Femur (tissue), 1 donor: ENCODE measurements at regions not wholly inside any gene's neighbourhood (a gene's known extent, or its start where the extent isn't known, plus 50 kb on each side); places are given as distances from the start of the nearest gene placed in this dataset.
"Not testable (repeated sequence)": the region's sequence is repeated elsewhere in the genome, so short reads cannot be mapped to it uniquely, and the experiment has no call there.

Experiments used
- DNase-seq: peaks from one replicate; pipeline ENCODE4 v3.0.0-alpha.2; 2017

DNA sequence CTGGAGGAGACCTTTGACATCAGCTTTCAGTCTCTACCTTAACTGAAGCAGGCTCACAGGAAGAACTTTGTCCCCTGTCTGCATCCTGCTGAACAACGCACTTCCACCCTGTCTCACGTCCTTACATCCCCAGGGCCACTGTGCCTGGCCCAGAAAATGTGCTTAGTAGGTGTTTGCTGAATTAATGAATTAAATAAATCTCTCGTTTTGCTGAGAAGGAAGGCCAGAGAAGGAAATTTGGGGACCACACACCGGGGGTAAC is 54.3 kb upstream of the CREB3L1 start:
- no peak for DNase-seq

DNA sequence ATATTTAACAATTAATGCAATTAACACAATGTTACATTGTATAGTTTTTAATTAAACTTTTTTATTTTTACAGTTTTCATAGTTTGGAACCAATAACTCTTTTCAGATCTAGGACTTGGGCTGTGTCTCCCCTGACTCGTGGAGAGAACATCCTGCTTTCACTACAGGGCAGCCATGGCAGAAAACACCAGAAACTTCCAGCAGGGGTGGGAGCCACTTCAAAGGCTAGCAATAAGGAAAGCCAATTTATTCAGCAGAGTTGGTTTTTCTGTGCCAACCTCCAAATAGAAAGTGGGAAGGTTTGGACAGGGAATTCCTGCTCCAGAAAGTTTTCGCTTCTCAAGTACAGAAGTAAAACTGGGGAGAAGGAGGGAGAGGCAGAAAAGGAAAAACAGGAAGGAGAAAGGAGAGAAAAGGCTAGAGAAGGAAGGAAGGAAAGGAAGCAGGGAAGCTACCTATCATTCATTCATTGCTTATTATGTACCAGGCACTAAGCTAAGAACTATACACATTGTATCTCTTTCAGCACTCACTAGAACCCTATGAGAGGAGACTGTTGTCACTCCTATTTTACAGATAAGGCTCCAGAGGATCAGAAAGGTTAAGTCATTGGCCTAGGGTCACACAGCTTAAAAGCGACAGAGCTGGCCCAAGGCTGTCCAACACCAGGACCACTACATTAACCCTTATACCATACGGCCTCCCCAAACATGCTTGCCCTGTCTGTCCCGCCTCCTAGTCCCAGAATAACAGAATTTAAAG is 54.8 kb upstream of the CREB3L1 start:
- peak; percentile 39 for DNase-seq

DNA sequence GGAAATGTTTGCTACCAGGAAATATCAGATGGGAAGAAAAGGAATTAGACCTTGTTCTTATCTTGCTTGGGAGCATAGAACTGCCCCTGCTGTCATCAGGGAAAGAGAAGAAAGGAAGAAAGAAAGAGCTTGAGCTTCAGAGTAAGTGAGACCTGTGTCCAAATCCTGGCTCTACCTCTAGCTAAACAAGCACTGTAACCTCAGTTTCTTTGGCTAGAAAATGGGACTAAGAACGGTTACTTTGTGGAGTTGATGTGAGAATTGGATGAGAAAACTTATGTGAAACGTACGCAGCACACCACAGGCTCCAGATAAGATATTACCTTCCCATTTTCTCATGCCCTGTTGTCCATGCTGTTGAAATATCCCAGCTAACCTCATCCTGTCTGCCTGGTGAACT is 57.1 kb upstream of the CREB3L1 start:
- no peak for DNase-seq

DNA sequence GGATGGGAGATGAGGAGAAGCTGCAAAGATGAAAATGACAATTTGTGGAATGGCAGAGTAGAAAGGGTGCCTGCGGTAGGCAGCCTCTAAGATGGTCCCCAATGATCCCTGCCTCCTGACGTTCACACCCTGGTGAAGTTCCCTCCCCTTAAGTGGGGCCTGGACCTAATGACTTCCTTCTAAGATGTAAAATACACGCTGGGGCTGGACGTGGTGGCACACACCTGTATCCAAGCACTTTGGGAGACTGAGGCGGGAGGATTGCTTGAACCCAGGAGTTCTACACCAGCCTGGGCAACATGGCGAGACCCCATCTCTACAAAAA is 60.7 kb upstream of the CREB3L1 start:
- DNase-seq = no peak

DNA sequence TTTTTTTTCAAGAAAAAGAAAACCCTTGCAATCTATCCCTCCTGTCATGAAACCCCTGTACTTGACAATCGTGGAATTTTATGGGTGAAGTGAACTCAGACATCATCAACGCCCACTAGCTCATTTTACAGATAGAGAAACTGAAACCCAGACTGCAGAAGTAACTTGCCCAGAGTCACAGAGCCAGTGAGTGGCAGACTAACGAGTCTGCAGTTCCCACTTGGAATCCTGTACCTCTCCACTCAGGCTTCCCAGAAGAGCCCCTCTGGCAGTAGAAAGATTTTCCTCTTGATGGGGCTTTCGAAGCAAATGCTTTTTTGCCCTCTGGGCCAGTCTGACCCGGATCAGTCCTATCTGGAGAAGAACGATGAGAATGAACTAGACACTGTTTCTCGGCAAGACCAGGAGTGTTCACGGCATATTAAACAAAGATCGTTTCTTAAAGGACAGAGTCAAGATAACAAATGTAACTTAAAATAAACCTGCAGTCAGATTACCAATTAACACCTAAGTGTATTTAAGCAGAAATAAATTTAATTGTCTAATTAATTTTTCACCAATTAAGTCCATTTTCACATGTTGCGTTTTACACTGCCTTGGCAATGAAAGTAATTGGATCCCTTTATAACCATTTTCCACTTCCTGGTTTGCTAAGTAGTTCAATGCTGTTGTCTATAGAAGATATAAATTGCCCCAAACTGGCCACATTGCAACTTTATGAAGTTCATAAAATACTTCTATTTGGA is 61.3 kb upstream of the CREB3L1 start:
- no peak for DNase-seq

DNA sequence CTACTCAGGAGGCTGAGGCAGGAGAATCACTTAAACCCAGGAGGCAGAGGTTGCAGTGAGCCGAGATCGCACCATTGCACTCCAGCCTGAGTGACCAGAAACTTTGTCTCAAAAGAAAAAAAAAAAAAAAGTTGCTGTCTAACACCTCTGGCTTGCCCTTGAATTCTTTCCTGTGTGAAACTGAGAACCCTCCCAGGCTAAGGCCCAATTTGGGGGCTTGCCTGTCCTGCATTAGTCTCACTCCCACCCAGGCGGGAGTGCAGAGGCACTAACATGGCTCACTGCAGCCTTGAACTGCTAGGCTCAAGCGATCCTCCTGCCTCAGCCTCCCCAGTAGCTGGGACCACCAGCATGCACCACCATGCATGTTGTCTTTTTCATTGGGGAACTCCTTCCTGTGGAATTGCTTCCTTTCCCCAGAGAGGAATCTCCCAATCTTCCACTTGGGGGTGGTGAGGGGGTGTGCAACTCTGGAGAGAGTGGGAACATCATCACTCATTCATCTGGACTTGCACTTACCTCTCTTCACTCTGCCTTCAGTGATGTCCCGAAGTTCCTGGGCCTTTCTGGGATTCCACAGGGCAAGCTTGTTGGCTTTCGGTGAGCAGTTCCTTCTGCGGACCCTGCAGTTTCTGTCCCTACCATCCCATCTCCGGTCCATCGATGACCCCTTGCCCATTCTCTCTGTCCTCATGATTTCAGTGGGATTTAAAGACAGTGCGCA is 62.1 kb upstream of the CREB3L1 start:
- no peak for DNase-seq

DNA sequence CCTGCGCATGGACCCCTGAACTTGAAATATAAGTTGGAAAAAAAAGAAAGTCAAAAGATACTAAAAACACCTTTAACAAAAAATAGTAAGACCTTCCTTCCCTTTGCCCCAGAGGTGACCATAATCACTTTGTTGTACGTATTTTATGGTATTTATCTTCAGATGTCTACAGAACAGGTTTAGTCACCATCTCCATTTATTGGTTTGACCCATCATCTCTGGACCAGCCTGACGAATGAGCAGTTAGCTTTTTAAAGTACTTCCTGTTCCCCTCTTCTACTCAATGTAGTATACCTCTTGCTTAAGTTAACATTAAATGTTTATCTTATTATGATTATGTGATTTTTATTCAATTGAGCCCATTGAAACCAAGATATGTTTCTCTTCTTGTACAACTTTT is 64.7 kb upstream of the CREB3L1 start:
- DNase-seq = no peak

DNA sequence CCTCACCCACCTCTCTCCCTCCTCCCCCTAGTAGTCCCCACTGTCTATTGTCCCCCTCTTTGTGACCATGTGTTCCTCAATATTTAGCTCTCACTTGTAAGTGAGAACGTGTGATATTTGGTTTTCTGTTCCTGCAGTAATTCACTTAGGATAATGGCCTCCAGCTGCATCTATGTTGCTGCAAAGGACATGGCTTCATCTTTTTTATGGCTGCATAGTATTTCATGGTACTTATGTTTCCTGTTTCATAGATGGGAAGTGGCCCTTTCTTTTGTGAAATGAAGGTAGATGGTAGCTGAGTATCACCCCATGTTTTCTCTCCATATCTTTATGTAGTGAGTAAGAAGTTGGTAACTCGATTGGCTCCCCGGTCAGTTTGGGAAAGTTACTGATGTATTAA is 66.6 kb upstream of the CREB3L1 start:
- no peak for DNase-seq

DNA sequence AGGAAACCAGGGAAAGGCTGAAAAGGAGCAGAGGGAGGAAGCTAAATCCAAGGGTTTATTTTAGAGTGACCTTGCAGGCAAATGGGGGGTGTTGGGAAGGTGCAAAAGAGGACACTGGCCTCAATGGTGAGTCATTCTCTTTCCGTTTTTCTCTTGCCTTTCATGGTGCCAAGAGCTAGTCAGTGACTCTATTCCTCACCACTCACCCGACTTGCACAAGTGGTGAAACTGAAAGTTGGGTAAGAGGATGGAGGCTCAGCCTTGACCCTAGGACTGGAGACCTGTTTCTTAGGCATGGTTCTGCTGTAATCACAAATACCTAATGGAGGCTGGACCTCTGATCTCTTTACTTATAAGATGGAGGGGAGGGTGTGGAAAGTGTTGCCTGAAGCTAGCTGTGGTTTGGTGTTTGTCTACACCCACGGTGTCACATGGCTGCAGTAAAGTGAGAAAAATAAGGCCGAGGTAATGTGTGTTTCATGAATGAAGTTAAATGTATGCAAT is 67.3 kb upstream of the CREB3L1 start:
- no peak for DNase-seq

DNA sequence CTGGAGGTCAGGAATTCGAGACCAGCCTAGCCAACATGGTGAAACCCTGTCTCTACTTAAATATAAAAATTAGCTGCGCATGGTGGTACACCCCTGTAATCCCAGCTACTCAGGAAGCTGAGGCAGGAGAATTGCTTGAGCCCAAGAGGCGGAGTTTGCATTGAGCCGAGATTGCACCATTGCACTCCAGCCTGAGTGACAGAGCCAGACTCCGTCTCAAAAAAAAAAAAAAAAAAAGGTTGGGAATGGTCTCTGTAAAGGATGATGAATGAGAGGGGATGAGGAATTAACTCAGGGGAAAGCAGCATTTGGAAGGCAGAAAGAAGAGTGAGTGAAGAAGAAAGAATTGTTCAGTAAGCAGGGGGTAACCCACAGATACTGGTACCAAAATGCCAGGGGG is 67.8 kb upstream of the CREB3L1 start:
- not testable (repeated sequence) for DNase-seq

DNA sequence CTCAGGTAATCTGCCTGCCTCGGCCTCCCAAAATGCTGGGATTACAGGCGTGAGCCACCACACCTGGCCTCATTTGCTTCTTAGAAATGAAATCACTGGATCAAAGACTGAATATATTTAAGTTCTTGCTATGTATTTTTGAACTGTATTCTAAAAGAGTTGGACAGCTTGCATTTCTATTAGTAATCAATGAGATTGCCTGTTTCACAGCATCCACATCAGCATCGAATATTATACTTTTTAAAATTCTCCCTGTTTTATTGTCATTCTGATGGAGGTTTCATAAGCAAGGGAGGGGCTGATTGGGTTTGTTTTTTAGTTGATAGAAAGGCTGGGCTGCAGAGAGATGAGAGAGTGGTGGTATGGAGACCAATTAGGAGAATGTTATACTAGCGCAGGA is 68.7 kb upstream of the CREB3L1 start:
- DNase-seq = no peak

DNA sequence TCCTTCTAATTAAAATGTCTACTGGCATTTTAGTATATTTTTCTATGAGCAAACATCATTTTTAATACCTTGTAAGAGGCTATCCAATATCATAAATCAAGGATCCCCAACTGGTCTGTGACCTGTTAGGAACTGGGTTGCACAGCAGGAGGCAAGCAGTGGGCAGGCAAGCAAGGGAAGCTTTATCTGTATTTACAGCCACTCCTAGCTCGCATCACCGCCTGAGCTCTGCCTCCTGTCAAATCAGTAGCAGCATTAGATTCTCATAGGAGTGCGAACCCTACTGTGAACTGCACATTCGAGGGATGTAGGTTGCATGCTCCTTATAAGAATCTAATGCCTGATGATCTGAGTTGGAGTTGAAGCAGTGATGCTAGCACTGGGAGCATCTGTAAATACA is 70.2 kb upstream of the CREB3L1 start:
- DNase-seq = no peak

DNA sequence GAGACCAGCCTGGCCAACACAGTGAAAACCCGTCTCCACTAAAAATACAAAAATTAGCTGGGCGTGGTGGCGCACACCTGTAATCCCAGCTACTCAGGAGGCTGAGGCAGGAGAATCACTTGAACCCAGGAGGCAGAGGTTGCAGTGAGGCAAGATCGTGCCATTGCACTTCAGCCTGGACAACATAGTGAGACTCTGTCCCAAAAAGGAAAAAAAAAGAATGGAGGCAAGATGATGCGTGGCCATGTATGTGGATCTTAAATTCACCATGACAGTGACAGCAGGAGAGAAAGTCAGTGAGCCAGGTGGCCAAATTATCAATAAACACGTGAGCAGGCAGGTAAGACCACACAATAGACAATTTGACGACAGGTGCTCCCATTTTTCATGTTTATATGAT is 73.0 kb upstream of the CREB3L1 start:
- DNase-seq = not testable (repeated sequence)

DNA sequence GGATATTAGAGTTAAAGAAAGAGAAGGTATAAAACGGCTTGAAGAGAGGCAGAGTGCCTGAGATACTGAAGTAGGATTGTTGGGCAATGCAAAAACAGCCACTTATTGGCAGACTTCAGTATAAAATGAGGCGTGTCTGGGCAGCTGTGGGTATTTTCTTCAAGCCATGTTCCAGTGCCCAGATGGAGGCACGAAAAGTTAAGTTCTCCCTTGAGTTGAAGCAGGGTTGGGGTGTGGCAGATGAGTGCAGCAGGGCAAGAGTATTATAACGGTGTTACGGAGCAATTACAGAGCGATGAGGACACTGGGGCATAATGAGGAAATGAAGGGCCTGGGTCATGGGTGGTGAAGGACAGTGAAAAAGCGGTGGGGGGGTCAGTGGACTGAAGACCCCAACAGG is 73.7 kb upstream of the CREB3L1 start:
- DNase-seq = no peak

DNA sequence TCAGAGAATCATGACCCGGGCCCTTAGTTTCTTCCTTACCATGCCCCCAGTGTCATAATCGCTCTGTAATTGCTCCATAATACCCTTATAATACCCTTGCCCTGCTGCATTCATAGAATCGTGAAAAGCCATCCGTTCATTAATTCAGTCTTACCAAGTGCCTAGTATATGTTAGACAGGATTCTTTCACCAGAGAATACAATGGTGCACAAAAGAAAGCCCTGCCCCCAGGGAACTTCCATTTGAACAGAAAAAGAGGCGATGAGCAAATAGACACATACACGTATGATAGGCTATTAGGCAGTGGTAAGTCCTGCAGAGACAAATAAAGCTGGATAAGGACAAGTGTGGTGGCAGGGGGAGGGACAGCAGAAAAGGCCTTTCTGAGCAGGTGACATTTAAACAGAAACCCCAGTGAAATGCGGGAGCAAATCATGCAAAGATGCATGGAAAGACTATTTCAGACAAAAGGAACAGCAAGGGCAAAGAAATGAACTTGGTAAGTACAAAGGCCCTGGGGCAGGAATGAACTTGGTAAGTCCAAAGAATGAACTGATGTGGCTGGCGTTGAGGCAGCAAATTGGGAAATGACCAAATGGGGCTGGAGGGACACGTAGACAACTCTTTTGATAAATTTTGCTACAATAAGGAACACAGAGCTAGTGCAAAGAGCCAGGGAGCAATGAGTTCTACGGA is 74.6 kb upstream of the CREB3L1 start:
- no peak for DNase-seq

DNA sequence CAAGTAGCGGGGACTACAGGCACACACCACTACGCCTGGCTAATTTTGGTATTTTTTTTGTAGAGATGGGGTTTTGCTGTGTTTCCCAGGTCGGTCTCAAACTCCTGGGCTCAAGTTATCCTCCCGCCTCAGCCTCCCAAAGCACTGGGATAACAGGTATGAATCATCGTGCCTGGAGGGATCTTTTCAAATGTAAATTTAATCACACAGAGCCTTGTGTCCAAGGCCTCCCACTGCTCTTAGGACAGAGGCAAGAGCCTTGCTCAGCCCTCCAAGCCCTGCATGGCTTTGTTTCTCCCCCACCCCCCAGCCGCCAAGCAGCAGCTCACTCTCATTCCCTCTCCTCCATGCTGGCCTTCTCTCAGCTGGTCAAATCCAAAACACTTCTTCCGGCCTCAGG is 75.3 kb upstream of the CREB3L1 start:
- DNase-seq = no peak

DNA sequence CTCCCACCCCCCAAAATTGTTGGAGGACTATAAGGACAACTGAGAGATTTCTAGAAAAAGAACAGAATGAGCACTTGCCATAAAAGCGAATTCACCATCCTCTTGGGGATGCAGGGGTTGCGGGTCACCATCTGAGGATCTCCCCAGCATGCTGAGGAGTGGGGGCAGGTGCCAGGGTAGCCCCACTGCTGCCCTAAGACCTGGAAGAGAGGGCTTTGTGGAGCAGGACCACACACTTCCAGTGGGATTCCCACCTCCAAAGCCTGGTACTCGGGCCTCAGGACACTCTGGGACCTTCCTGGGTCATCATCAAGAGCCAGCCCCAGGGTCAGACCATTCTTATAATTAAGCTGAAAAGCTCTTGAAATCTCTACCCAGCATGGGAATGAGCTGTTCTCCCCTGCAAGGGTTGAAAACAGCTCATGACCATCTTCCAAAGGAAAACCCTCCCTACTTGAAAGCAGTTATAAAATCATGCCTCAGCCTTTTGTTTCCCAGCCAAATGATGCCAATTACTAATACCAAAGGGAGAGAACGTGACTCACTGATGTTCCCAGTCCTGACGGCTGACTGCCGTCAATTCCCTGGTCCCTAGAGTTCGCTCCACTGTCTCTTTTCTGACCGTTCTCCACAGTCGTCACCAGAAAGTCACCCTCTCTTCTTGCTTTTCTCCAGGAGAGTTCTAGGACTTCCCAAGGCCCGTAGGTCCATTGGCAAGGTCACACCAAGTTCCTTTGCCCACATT is 76.8 kb upstream of the CREB3L1 start:
- no peak for DNase-seq

DNA sequence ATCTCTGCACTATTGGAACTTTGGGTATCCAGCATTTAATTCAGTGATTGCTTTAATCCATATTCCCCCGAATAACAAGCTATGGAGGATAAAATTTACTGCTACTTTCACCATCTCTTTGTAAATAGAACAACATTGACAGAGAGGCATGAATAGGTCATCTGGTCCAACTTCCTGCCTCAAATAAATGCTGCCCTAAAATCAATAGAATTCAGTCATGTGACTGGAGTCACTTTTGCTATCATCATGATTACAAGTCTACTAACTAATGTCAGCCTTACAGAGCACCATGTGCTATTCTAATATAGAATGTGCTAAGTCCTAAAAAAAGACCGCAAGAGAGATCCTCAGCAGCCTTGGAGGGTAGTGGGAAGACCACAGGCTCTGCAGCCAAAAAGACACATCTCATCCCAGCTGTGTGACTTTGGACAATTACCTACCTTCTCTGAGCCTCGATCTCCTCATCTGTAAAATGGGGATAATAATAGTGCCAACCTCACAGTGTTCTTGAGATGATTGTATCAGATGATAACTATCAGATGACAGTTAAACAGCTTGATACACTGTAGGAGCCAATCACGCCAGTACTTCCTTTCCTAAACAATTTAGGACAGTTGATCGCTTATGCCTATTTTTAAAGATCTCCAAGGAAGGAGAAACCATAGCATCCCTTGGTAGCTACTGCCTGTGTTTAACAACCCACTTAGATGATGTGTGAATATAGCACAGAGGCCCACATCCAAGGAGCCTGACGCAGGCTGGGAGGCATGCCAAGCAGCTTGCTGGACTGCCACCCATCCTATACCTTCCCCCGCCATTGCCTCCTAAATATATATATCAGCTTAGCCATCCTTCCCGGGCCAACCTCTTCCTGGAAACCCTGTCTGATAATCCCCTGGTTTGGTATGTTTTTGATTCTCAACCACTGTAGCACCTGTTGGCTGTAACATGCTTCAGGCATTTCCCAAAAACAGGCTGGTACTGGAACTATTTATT is 77.3 kb upstream of the PHF21A start:
- peak; percentile 27 for DNase-seq

DNA sequence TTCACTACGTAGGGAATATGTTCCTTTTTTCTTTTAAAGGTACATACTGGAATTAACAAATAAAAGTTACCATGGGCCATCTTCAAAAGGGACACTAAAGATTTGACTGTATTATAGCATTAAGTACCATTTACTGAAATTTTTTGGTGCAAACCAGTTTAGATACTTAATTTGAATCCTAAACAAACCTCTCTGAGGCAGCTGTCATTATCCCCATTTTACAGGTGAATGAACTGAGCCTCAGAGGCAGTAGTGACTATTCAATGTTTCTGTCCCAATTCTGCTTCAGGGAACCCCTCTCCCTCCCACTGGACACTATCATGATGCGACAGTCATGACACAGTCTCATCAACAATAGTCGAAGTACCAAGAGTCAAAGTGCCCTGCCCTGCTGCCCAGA is 76.2 kb upstream of the PHF21A start:
- no peak for DNase-seq

DNA sequence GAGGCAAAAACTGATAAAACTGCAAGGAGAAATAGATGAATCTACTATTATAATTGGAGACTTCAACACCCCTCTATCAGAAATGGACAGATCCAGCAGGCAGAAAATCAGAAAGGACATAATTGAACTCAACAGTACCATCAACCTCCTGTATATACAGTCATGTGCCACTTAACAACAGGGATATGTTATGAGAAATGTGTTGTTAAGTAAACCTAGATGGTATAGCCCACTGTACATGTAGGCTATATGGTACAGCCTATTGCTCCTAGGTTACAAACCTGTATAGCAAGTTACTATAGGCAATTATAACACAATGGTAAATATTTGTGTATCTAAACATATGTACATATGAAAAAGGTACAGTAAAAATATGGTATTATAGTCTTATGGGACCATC is 66.8 kb upstream of the PHF21A start:
- no peak for DNase-seq

DNA sequence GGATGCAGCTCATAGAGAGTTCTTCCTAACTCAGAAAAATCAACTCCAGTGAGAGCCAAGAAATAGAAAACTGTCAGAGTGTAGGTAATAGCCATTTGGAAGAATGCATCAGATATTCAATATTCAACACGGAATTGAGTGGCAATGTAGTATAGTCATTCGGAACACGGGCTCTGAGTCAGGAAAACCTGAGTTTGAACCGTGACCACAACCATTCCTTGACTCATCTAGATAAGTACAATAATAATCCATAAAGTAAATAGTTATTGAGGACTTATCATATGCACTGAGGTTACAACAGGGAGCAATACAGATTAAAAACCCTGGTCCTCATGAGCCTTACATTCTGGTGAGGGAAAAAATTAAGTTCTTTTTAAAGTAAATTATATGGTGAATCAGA is 62.6 kb upstream of the PHF21A start:
- DNase-seq = no peak
